A673 (cell line): ENCODE measurements at regions not wholly inside any gene's neighbourhood (a gene's known extent, or its start where the extent isn't known, plus 50 kb on each side); places are given as distances from the start of the nearest gene placed in this dataset.

ENCODE experiments used
- BruUV-seq: library from RNA; stranded (reverse); fragments of 400-500 nt; replicated peaks from 2 replicates; lab custom pipeline; 2021; lab: Mats Ljungman, UMichigan
- CTCF ChIA-PET: fragments of 300-600 bp; sonication (Branson Sonifier 250); formaldehyde crosslinking; loops from one replicate; lab custom pipeline; 2022; ENCODE audit warnings: antibody characterized with exemption; lab: Charles Lee
- POLR2A ChIA-PET: fragments of 300-600 bp; sonication (Branson Sonifier 250); formaldehyde crosslinking; loops from one replicate; lab custom pipeline; 2022; ENCODE audit warnings: antibody characterized with exemption; ENCODE audit not compliant: low non-redundant PET; lab: Charles Lee
- DNase-seq: peaks from one replicate; pipeline ENCODE4 v3.0.0-alpha.2; 2015; ENCODE audit warnings: low spot score
- H3K27ac ChIP-seq: fragments of 200-600 bp; sonication (generic); 2 replicates; pipeline ENCODE4 v1.5.1; 2016; ENCODE audit warnings: mixed run types, low read depth, mild to moderate bottlenecking, mixed read lengths, antibody characterized with exemption, low read length; ENCODE audit not compliant: poor library complexity, severe bottlenecking
- H3K27me3 ChIP-seq: fragments of 200-600 bp; sonication (generic); replicated peaks from 2 replicates; pipeline ENCODE4 v1.6.1; 2017; ENCODE audit warnings: mixed run types, low read depth, mild to moderate bottlenecking, mixed read lengths, antibody characterized with exemption, low read length; ENCODE audit not compliant: insufficient read depth, poor library complexity
- H3K36me3 ChIP-seq: fragments of 200-600 bp; sonication (generic); 2 replicates; pipeline ENCODE4 v1.6.1; 2016; ENCODE audit warnings: mixed run types, mild to moderate bottlenecking, mixed read lengths, antibody characterized with exemption, low read length; ENCODE audit not compliant: insufficient read depth, poor library complexity, severe bottlenecking
- H3K4me1 ChIP-seq: fragments of 200-600 bp; sonication (generic); 2 replicates; pipeline ENCODE4 v1.6.1; 2017; ENCODE audit warnings: mixed run types, mild to moderate bottlenecking, mixed read lengths, antibody characterized with exemption, low read length; ENCODE audit not compliant: insufficient read depth, poor library complexity, severe bottlenecking
- H3K4me3 ChIP-seq: fragments of 200-600 bp; sonication (generic); 2 replicates; pipeline ENCODE4 v1.5.1; 2016; ENCODE audit warnings: low read depth, mixed run types, mild to moderate bottlenecking, mixed read lengths, low read length; ENCODE audit not compliant: poor library complexity, severe bottlenecking
- H3K9me3 ChIP-seq: fragments of 200-600 bp; sonication (generic); 2 replicates; pipeline ENCODE4 v1.6.1; 2016; ENCODE audit warnings: mixed run types, low read depth, mild to moderate bottlenecking, mixed read lengths, antibody characterized with exemption, low read length; ENCODE audit not compliant: poor library complexity, severe bottlenecking
- EZH2 ChIP-seq: fragments of 200-600 bp; sonication (generic); IDR thresholded peaks from 2 replicates; pipeline ENCODE4 v1.6.1; 2017; ENCODE audit warnings: borderline replicate concordance, low read depth, mild to moderate bottlenecking, mixed read lengths, antibody characterized with exemption, low read length; ENCODE audit not compliant: poor library complexity, severe bottlenecking
- intact Hi-C: fragments of 100-400 bp; cut with micrococcal nuclease; formaldehyde crosslinking; loops from one replicate; pipeline ENCODE4 v1.10.0; 2022; ENCODE audit not compliant: unreplicated experiment
- TF ChIP-seq, protein P1 (sequence below): fragments of 300-800, 200-600 bp; sonication (generic); conservative IDR thresholded peaks from 2 replicates; pipeline ENCODE4 v1.5.1; 2017; ENCODE audit warnings: low read depth, mild to moderate bottlenecking, antibody characterized with exemption, low read length, moderate library complexity, mixed read lengths

DNA sequence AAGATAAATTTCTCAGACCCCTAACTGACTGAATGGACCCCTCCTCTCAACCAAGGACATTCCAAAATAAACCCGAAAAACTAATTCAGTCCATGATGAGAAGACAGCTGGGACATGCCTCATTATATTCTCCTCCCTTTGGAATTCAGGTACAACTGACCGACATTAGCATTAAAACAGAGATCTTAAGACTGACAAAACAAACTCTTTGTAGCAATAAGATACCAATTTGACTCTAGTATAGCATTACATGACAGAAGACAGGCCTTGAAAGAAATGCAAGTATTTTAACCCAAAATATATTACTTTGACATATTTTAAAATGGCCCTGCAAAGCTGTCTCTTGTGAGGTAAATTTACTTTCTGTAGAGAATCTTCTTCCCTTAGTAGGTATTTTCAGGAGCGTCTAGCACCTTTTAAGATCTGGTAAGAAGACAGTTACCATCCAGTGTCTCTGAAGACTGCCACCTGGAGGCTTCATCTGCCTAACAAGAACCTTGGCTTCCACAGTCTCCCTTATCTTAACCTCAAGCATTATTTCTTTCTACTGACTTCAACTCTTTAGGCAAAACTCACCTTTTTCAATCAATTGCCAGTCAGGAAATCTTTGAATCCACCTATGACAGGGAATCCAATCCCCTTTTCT, 957.5 kb downstream of the SLC6A15 start:
- Histone ChIP-seq H3K27me3 (no peaks in the 10 kb centered on the region), H3K27ac (no peak overlapping the region), H3K4me1 (no peaks in the 10 kb centered on the region), H3K36me3 (no peaks in the 10 kb centered on the region), H3K4me3 (no peak overlapping the region), H3K9me3 (no peaks in the 10 kb centered on the region)
- POLR2A ChIA-PET, result no interaction called here
- BruUV-seq, result no TSS peak
- intact Hi-C loops, result loop anchor here (10.0 kb wide), 1 partner anchor 130 kb away; no protein-coding TSS in a partner anchor
- DNase-seq, result no peak
- CTCF ChIA-PET, result no interaction called here
- TF ChIP-seq, protein P1, sequence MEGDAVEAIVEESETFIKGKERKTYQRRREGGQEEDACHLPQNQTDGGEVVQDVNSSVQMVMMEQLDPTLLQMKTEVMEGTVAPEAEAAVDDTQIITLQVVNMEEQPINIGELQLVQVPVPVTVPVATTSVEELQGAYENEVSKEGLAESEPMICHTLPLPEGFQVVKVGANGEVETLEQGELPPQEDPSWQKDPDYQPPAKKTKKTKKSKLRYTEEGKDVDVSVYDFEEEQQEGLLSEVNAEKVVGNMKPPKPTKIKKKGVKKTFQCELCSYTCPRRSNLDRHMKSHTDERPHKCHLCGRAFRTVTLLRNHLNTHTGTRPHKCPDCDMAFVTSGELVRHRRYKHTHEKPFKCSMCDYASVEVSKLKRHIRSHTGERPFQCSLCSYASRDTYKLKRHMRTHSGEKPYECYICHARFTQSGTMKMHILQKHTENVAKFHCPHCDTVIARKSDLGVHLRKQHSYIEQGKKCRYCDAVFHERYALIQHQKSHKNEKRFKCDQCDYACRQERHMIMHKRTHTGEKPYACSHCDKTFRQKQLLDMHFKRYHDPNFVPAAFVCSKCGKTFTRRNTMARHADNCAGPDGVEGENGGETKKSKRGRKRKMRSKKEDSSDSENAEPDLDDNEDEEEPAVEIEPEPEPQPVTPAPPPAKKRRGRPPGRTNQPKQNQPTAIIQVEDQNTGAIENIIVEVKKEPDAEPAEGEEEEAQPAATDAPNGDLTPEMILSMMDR, result 0 out of 2 replicates have a peak, but pooled peaks have one; percentile 26
- TF ChIP-seq EZH2, result no peak

GRCh38 chr12:83954071-83954789, 958.4 kb downstream of the SLC6A15 start:
- H3K4me3 ChIP-seq, result no peak overlapping the region
- intact Hi-C loops, result loop anchor here (10.0 kb wide), 1 partner anchor 129 kb away; no protein-coding TSS in a partner anchor
- no TSS peak for BruUV-seq
- no peaks in the 10 kb centered on the region for H3K27me3 ChIP-seq
- H3K36me3 ChIP-seq, result no peaks in the 10 kb centered on the region
- POLR2A ChIA-PET, result no interaction called here
- TF ChIP-seq EZH2, result no peak
- TF ChIP-seq, protein P1, result no peak
- H3K4me1 ChIP-seq, result no peaks in the 10 kb centered on the region
- DNase-seq, result no peak
- CTCF ChIA-PET, result no interaction called here
- H3K9me3 ChIP-seq, result no peaks in the 10 kb centered on the region
- H3K27ac ChIP-seq, result no peak overlapping the region

DNA sequence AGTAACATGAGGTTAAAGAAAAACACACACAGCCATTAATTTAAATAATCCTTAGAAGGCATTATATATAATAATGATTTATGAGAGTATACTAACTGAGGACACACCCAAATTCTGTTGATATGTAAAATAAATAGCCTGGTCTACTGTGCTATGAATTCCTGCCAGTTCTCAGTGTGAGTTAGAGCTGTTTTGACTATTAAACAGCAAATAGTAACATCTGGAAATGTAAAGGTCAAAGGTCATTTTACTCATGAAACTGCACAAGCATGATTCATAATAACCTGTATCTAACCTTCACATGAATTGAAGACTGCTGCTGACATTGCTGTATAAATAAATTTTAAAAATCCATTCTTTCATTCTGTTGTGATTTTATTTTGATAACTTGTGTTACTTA, 966.7 kb downstream of the SLC6A15 start:
- ChIA-PET POLR2A (no interaction called here), CTCF (no interaction called here)
- intact Hi-C loops, result no loop called here
- no peak overlapping the region for H3K4me3 ChIP-seq
- H3K27ac ChIP-seq, result no peak overlapping the region
- H3K36me3 ChIP-seq, result no peaks in the 10 kb centered on the region
- BruUV-seq, result no TSS peak
- TF ChIP-seq EZH2, result no peak
- TF ChIP-seq, protein P1, result no peak
- DNase-seq, result peak; percentile 1
- H3K27me3 ChIP-seq, result no peaks in the 10 kb centered on the region
- no peaks in the 10 kb centered on the region for H3K9me3 ChIP-seq
- no peaks in the 10 kb centered on the region for H3K4me1 ChIP-seq
